SK-N-MC (cell line): ENCODE measurements at regions not wholly inside any gene's neighbourhood (a gene's known extent, or its start where the extent isn't known, plus 50 kb on each side); places are given as distances from the start of the nearest gene placed in this dataset.

Experiments
- DNase-seq: peaks from one replicate; pipeline ENCODE4 v3.0.0-alpha.2; 2011; ENCODE audit warnings: low read depth, low spot score
- H3K27ac ChIP-seq: fragments of 200-600 bp; sonication (generic); 2 replicates; pipeline ENCODE4 v1.5.1; 2016; ENCODE audit warnings: mixed run types
- H3K36me3 ChIP-seq: fragments of 200-600 bp; sonication (generic); 2 replicates; pipeline ENCODE4 v1.6.1; 2017; ENCODE audit warnings: antibody characterized with exemption, low read length, mixed read lengths; ENCODE audit not compliant: insufficient read depth
- H3K4me3 ChIP-seq: fragments of 200-600 bp; sonication (generic); 2 replicates; pipeline ENCODE4 v1.5.1; 2016
- H3K9ac ChIP-seq: fragments of 200-600 bp; sonication (generic); 2 replicates; pipeline ENCODE4 v1.8.0; 2017; ENCODE audit warnings: mixed run types, mixed read lengths; ENCODE audit not compliant: insufficient read length
- H3K9me3 ChIP-seq: fragments of 200-600 bp; sonication (generic); 2 replicates; pipeline ENCODE4 v1.6.1; 2017; ENCODE audit warnings: low read depth, mild to moderate bottlenecking, antibody characterized with exemption, low read length, moderate library complexity, mixed read lengths
- EZH2 ChIP-seq: fragments of 200-600 bp; sonication (generic); IDR thresholded peaks from one replicate; pipeline ENCODE4 v1.6.1; 2017; ENCODE audit warnings: antibody characterized with exemption
- FOXP2 ChIP-seq: optimal IDR thresholded peaks from 2 replicates; pipeline ENCODE3; 2011; ENCODE audit warnings: mild to moderate bottlenecking, moderate library complexity; ENCODE audit not compliant: insufficient read depth; ENCODE audit errors: extremely low read length, control extremely low read depth
- POLR2AphosphoS5 ChIP-seq: IDR thresholded peaks from 2 replicates; pipeline ENCODE4 v1.6.1; 2012; ENCODE audit warnings: mild to moderate bottlenecking, low read depth, low read length, borderline replicate concordance

GRCh38 chr4:124183231-124183630, 529.3 kb downstream of the ANKRD50 start:
- TF ChIP-seq EZH2 (no peak), POLR2AphosphoS5 (no peak), FOXP2 (no peak)
- H3K36me3 ChIP-seq: no peaks in the 10 kb centered on the region
- no peak overlapping the region for H3K9ac ChIP-seq
- DNase-seq: no peak
- H3K27ac ChIP-seq: no peak overlapping the region
- H3K4me3 ChIP-seq: no peak overlapping the region
- H3K9me3 ChIP-seq: no peaks in the 10 kb centered on the region

- H3K27ac ChIP-seq: no peak overlapping the region
- no peak overlapping the region for H3K9ac ChIP-seq
- no peaks in the 10 kb centered on the region for H3K9me3 ChIP-seq
- H3K4me3 ChIP-seq: no peak overlapping the region
- TF ChIP-seq EZH2 (no peak), POLR2AphosphoS5 (no peak), FOXP2 (no peak)
- no peak for DNase-seq
- H3K36me3 ChIP-seq: no peaks in the 10 kb centered on the region
Observed at GRCh38 chr4:124183926-124184325, 528.6 kb downstream of the ANKRD50 start.

- TF ChIP-seq POLR2AphosphoS5: no peak
- no peak for TF ChIP-seq EZH2
- TF ChIP-seq FOXP2: no peak
- no peak overlapping the region for H3K4me3 ChIP-seq
- H3K36me3 ChIP-seq: no peaks in the 10 kb centered on the region
- H3K27ac ChIP-seq: no peak overlapping the region
- H3K9me3 ChIP-seq: no peaks in the 10 kb centered on the region
- no peak for DNase-seq
- no peak overlapping the region for H3K9ac ChIP-seq
Observed at GRCh38 chr4:124184792-124185191, 527.7 kb downstream of the ANKRD50 start.

DNA sequence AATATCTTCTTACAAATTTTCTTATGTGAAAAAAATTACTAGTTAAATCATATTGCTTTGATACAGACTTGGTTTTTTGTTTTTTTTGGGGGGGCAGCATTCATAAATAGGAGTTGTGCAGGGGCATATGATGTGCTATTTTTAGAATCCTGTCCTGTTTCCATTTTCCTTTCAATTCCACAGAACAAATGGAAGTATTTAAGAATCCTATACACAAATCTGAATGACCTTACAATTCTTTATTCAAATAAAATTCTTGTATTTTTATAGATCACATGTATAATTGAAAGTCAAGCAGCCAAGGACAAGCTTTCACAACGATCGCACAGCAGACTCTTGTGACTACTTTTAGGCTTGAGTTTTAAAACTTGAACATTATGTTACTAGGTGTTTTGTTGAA, 523.9 kb downstream of the ANKRD50 start:
- TF ChIP-seq FOXP2 (no peak), POLR2AphosphoS5 (no peak), EZH2 (no peak)
- Histone ChIP-seq H3K9me3 (no peaks in the 10 kb centered on the region), H3K4me3 (no peak overlapping the region), H3K36me3 (no peaks in the 10 kb centered on the region), H3K27ac (no peak overlapping the region), H3K9ac (no peak overlapping the region)
- no peak for DNase-seq

DNA sequence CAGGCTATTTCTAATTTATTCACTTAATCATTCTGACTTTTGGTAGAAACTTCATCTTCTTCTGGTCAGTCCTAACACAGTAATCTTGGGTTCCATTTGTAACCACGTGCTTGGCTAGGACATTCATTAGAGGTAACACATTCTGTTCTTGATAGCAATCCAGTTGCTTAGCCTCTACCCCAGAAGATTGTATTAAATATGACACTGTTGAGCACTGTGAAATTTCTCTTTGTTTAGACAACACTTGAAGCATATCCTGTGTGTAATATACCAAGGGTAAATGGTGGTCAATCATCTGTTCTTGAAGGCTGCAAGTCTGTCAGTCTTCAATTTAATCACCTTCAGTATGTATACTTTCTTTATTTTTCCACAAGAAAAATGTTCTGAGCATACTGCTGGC, 523.0 kb downstream of the ANKRD50 start:
- no peak overlapping the region for H3K27ac ChIP-seq
- TF ChIP-seq POLR2AphosphoS5: no peak
- H3K36me3 ChIP-seq: no peaks in the 10 kb centered on the region
- no peak overlapping the region for H3K9ac ChIP-seq
- H3K4me3 ChIP-seq: no peak overlapping the region
- no peak for DNase-seq
- no peaks in the 10 kb centered on the region; the same call in 1 of the 2 replicates for H3K9me3 ChIP-seq

GRCh38 chr4:124191329-124191728, 521.2 kb downstream of the ANKRD50 start:
- Histone ChIP-seq H3K9me3 (no peaks in the 10 kb centered on the region; the same call in 1 of the 2 replicates), H3K4me3 (no peak overlapping the region), H3K36me3 (no peaks in the 10 kb centered on the region), H3K9ac (no peak overlapping the region), H3K27ac (no peak overlapping the region)
- TF ChIP-seq EZH2: no peak
- no peak for TF ChIP-seq FOXP2
- TF ChIP-seq POLR2AphosphoS5: no peak
- DNase-seq: no peak

- no peak overlapping the region for H3K9ac ChIP-seq
- DNase-seq: no peak
- no peak overlapping the region for H3K4me3 ChIP-seq
- TF ChIP-seq POLR2AphosphoS5 (no peak), EZH2 (no peak), FOXP2 (no peak)
- H3K36me3 ChIP-seq: no peaks in the 10 kb centered on the region
- H3K27ac ChIP-seq: no peak overlapping the region
- no peaks in the 10 kb centered on the region; the same call in 1 of the 2 replicates for H3K9me3 ChIP-seq
Observed at GRCh38 chr4:124192544-124192943, 520.0 kb downstream of the ANKRD50 start.

GRCh38 chr4:124199185-124199584, 513.3 kb downstream of the ANKRD50 start:
- Histone ChIP-seq H3K4me3 (no peak overlapping the region), H3K9ac (no peak overlapping the region), H3K9me3 (no peaks in the 10 kb centered on the region; the same call in 1 of the 2 replicates), H3K27ac (no peak overlapping the region), H3K36me3 (no peaks in the 10 kb centered on the region)
- TF ChIP-seq FOXP2: no peak
- no peak for TF ChIP-seq POLR2AphosphoS5
- TF ChIP-seq EZH2: no peak
- no peak for DNase-seq

DNA sequence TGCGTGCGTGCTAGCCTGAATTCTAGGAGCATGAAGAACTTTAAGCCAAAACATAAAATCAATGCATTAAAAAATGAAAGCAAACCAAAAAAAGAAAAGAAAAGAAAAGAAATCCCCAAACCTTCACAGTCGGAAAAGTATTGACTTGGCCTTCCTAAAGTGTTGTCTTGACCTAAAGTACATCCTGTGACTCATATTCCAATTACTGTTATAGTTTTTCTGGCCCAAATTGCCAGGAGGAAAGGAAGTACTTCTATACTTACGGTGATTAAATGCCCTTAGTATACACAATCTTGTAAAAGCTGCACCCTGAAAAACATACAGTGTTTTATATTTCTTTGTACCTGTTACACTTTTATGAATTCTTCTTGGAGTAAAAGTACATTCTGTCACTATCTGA, 512.8 kb downstream of the ANKRD50 start:
- H3K9ac ChIP-seq: no peak overlapping the region
- H3K9me3 ChIP-seq: no peaks in the 10 kb centered on the region; the same call in 1 of the 2 replicates
- TF ChIP-seq FOXP2 (no peak), EZH2 (no peak), POLR2AphosphoS5 (no peak)
- H3K27ac ChIP-seq: no peak overlapping the region
- no peak for DNase-seq
- H3K4me3 ChIP-seq: no peak overlapping the region
- no peaks in the 10 kb centered on the region for H3K36me3 ChIP-seq
